HEK293T (cell line): ENCODE measurements at regions not wholly inside any gene's neighbourhood (a gene's known extent, or its start where the extent isn't known, plus 50 kb on each side); places are given as distances from the start of the nearest gene placed in this dataset.

ENCODE experiments used
- BHLHE40 ChIP-seq: fragments of 450-650 bp; IDR thresholded peaks from 2 replicates; pipeline ENCODE4 v1.6.1; 2016; ENCODE audit warnings: mild to moderate bottlenecking, moderate library complexity, borderline replicate concordance
- FOXA1 ChIP-seq: fragments of 450-650 bp; IDR thresholded peaks from 2 replicates; pipeline ENCODE4 v1.6.1; 2016; ENCODE audit warnings: mild to moderate bottlenecking
- SP1 ChIP-seq: fragments of 450-650 bp; IDR thresholded peaks from 2 replicates; pipeline ENCODE4 v1.6.1; 2017
- ZNF384 ChIP-seq: fragments of 450-650 bp; IDR thresholded peaks from 2 replicates; pipeline ENCODE4 v1.6.1; 2016

DNA sequence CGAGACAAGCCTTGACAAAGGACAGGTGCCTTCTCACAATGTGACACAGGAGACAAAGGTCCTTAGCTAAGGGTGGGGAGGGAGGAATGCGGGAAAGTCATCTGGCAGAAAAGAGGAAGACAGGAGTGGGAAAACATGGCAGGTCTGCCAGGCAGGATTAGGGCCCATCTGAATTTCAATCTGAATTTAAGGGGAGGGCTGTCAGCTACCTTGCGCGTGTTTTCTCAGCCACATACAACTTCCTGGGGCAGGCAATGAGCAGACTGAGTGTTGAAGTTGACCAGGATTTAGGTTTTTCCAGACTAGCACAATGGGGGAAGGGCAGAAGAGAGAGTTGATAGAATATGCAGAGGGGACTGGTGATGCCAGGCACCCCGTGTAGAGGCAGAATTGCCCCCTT lies 66.7 kb upstream of the LARGE1 start:
- TF ChIP-seq SP1, result no peak
- no peak for TF ChIP-seq ZNF384
- TF ChIP-seq FOXA1, result no peak
- TF ChIP-seq BHLHE40, result no peak
